GM18502 (cell line): ENCODE measurements at regions not wholly inside any gene's neighbourhood (a gene's known extent, or its start where the extent isn't known, plus 50 kb on each side); places are given as distances from the start of the nearest gene placed in this dataset.

ENCODE experiments used
- ATAC-seq: cut with Tn5 transposase; IDR thresholded peaks from one replicate; pipeline ENCODE4 v1.9.1; 2021; ENCODE audit warnings: mild to moderate bottlenecking; ENCODE audit not compliant: unreplicated experiment, poor library complexity

DNA sequence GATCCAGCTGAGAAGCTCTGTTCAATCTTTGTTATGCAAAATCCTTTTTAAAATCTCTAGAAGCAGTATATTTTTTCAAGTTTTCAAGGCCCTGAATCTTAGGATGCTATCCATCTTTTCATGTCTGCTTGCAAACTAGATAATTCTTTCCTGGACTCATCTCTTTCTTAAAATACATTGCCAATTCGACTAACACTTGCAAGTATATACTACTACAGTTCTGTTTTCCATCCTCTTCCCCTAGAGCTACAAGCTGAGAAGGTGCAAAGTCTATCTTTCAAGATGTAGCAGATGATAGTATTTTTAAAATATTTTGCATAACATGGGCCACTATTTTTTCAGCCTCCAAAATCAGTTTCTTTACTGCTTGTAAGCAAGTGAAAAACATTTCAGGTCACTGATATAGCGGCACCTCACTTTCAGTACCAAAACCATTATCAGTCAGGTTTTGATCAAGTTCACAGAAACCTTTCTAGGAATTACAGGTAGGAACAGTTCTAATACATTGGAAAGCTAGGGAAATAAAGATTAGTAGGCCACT lies 196.4 kb upstream of the CDH20 start:
- ATAC-seq, result no peak

DNA sequence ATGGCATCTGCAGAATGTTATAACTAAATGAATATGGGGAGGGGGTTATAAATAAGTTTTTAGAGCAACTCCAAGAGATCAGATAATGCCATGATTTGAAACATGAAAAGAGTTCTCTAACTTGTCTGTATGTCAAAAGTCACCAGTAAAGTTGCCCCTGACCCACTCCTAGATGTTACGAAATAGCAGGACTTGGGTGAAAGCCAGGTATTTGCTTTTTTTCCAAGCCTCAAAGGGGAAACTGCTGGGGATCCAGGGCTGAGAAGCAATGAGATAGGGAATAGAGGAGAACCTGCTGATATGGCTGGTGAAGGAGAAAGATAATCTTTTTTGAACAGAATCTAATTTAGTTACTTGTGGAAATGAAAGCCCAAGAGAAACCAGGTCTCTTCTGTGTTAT lies 191.5 kb upstream of the CDH20 start:
- no peak for ATAC-seq

DNA sequence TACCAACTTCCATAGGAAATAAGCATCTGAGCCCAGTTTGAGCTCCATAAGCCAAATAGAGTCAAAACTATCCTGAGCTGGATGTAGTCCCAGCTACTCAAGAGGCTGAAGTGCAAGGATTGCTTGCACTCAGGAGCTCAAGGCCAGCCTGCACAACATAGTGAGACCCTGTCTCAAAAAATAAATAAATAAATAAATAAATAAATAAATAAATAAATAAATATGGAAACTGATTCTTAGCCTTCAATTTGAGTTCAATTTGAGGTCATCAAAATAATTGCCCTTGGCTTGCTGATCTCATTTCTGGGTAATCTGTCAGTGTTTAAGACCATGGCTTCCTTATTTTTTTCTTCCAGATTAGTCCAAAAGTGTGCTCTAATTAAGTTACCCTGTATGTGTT lies 184.9 kb upstream of the CDH20 start:
- no peak for ATAC-seq

DNA sequence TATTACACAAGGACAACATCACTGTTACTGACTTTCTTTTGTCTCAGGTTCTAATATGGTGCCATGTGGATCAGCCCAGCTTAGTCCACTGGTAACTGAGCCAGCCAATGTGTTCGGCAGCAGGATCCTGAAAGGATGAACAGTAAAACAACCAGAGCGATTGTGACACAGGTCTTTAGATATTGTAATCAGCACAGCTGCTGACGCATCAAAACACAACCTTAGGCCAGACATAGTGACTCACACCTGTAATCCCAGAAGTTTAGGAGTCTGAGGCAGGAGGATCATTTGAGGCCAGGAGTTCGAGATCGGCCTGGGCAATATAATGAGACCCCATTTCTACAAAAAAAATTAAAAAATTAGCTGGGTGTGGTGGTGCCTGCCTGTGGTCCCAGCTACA lies 183.4 kb upstream of the CDH20 start:
- no peak for ATAC-seq

DNA sequence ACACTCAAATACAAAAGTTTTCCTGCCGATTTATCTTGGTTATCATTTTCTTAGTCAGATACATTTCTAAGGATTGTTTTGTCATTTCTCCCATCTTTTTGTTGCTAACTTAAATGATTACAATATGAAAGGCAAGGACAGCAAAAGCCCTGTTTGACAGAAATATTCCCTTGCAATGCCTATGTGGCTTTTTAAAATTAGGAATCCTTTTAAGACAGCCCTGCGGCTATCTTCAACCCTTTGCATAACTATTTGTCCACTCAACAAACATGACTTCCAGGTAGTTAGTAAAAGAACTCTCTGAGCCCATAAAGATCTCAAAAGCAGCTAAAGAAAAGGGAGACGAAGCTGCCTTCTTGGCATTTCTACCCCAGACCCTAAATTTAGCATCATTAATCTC lies 179.7 kb upstream of the CDH20 start:
- ATAC-seq, result no peak

DNA sequence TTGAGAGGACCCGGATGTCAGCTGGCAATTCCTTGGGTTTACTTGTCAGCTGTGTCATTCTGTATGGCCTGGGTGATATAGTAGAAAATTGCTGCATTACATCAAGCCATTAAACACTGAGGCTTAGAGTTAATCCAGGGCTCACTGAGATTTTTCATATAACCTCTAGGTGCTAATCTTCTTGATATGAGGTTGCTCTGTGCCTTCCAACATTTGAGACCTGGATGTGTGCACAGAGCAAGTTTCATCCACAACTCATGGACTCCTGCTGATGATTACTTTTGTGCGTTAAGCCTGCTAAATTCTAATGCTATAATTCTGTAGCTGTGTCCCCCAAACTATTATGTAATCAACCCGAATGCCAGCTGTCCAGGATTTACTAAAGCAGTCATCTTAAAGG lies 178.4 kb upstream of the CDH20 start:
- no peak for ATAC-seq

DNA sequence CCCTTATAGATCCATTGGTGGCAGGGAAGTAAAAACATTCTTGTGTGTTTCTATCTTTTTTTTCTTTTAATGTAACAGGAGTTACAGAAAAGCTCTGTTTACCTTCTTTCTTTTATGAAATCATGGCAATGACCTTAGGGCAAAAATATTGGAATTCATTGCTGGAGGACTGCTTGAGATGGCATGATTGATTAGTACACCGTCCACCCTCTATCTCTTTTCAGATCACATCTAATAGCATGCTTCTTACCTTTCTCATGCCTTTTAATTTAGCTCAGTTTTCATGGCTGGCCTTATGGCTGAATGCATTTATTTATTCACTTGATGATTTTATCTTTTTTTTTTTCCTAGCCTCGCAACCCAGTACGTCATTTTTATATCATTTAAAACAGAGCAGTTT lies 177.6 kb upstream of the CDH20 start:
- no peak for ATAC-seq

DNA sequence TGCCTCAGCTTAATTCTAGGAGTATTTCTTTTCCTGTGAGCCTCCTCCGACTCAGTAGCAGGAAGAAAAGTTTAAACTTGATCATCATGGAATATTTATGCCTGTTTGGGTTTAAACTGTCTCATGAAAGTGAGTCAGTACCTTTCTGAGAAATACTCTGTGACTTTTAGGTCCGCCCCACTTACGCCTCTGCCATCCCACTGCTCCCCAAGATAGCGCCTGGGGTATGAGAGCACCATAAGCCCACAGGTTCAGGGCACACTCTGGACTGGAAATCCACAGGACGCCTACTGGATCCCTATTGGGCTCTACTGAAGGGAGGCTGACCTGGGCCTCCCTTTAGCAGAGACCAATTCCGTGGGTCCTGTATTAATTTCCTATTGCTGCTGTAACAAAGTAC lies 175.8 kb upstream of the CDH20 start:
- no peak for ATAC-seq

DNA sequence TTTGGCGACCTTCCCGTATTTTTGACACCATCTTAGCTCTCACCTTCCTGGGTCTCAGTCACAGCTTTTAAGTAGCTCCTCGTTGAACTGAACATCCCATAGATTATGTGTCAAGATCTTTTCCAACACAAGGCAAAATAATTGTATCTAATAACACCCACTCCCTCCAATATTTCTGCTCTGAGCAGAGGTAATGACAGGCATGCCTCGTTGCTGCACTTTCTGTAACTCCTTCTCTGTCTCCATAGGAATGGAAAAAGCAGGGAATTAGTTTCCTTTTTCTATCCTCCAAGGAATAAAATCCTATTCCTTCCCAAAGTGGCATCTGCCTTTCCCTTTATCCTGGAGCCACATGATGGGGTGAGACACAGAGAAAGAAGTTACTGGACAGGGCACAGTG lies 174.0 kb upstream of the CDH20 start:
- ATAC-seq, result no peak

DNA sequence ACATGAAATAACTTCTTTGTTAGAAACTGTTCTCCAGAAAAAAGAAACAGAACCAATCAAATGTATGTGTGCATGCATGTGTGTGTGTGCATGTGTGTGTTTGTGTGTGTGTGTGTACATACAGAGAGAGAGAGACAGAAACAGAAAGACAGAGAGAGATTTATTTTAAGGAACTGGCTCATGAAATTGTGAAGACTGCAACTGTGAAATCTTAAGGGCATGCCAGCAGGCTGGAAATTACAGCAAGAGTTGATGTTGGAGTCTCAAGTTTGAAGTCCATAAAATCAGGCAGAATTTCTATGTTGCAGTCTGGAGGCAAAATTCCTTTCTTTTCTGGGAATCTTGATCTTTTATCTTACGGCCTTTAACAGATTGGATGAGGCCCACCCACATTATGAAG lies 168.9 kb upstream of the CDH20 start:
- no peak for ATAC-seq

DNA sequence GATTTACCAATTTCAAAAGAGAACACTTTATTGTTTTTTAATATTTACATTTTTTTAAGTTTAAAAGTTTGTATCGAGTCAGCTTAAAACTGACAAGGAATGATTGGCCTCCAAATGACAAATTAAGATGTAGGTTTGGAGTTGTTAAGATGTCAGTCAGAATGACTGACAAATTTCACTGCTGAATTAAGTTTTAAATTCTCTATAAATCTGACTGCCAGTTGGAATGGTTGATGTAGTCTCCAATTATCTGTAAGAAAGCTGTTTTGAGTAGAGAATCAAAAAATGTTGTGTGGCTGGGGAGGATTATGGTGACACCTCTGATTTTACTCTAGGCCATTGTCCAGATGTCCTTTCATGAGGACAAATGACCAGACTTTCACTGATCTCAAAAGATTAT lies 165.3 kb upstream of the CDH20 start:
- ATAC-seq, result no peak

DNA sequence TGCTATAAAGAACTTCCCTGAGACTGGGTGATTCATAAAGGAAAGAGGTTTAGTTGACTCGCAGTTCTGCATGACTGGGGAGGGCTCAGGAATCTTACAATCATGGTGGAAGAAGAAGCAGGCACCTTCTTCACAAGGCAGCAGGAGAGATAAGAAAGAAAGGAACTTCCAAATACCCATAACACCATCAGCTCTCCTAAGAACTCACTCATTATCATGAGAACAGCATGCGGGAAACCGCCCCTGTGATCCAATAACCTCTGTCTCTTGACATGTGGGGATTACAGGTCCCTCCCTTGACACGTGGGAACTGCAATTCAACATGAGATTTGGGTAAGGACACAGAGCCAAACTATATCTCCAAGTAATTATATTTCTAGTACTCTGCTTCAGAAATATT lies 163.8 kb upstream of the CDH20 start:
- ATAC-seq, result no peak

DNA sequence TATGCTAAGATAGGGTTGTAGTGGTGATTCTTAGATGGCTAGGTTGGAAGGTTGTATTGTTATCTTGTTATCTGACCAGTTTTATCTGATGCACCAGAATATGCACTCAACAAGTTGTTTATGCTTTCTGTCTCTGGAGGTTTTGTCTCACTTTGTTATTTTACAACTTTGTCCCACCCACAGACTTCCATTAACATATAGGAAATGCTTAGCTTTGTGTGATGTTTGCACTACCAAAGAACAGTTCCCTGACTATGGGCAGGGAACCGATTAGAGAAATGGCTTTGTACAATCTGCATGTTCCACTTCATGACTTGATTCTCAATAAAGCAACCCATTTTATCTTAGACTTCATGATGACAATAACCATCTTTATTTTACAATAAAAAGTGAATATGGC lies 160.6 kb upstream of the CDH20 start:
- no peak for ATAC-seq

DNA sequence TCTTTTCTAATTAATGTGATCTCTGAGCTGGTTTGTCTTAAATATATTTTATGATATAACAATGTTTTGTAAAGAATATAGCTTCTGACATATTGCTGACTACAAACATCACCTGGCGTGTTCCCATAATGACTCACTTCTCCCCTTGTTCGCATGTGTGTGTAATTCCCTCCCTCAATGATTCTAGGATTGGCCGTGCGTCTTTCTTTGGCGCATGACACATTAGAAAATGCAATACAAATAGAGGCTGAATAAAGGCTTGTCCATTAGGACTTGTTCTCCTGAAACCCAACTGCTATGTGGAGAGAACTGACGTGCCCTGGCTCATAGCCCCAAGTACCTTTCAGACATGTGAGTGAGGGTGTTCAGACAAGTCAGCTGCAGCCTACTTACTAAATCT lies 159.7 kb upstream of the CDH20 start:
- ATAC-seq, result no peak

DNA sequence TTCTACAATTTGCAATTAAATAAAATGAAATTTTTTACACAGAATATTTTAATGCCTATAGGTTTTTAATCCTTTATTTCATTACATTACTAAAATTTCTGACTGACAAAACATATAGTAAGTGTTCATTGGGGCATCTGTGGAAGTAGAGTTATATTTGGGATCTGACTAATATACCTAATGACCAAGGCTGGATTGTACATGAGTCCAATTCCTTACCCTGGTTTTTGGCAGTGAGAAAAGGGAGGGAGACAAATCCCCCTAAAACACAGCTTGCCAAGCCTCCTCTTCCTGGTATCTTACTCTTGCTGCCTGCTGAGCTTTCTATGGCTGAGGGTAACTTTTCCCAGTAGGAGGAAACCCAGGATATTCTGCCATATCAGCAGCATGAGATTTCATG lies 149.4 kb upstream of the CDH20 start:
- ATAC-seq, result no peak

DNA sequence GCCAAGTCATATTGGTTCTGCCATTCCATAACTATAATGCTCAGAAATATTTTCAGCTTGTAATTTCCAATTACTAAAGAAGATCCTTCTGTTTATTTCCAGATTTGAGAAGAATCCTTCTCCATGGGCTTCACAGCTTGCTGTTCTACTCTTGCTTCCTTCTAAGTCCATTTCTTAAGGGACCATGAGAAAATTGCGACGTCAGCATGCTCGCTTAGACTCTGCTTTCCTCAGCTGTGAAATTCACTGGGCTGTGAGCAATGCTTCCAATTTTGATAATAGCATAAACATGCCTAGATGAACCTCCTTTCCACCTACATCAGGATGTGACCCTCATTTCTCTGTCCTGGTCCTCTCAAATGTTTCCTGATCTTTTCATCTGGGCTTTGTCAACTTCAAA lies 145.3 kb upstream of the CDH20 start:
- no peak for ATAC-seq

DNA sequence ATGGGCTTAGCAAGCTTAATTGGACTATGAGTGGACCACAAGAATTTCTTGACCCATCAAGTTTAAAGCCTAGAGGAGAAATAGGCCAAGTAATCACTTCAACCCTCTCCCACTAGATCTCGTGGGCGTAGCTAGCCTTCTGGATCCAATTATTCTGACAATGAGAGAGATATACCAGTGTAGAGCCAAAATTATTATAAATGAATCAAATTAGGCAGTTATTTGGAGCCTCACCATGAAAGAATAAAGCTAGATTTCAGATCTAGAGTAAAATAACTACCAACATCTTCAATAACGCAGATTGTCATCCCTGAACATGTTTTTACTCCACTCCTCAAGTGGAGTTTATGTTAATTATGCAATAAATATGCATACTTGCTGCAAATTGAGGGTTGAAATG lies 143.9 kb upstream of the CDH20 start:
- no peak for ATAC-seq

DNA sequence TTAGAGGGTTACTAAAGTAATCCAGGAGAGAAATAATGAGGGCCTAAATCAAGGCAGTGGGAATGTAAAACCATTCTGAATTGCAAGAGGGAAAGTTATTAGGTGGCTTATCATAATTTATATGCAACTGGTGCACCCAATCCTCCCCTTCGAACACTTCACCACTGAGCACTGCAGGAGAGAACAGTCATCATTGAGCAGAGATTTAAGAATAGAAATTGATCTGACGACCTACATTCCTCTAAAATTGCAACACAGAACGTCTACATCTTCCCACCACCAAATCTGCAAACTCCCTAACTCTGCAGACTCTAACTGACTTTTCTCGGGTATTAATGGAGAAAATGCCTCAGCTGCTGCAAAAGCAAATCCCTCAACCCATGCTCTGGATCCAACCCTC lies 138.5 kb upstream of the CDH20 start:
- no peak for ATAC-seq

DNA sequence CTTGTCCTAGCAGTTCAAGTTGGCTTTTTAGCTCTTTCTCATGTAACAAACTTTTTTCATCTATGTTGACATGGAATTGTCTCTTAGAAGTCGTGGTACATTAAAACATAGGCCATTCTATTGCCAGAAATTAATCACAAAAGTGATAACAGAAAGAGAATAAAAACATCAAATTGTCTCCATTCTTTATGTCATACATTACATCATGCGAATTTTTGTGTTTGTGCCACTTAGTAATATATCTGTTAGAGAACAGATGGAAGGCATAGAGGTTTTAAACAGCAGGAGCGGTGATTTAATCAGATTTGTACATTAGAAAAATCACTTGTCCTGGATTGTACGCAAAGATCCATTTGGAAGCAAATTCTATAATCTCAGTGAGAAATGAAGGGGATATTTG lies 136.5 kb upstream of the CDH20 start:
- no peak for ATAC-seq

DNA sequence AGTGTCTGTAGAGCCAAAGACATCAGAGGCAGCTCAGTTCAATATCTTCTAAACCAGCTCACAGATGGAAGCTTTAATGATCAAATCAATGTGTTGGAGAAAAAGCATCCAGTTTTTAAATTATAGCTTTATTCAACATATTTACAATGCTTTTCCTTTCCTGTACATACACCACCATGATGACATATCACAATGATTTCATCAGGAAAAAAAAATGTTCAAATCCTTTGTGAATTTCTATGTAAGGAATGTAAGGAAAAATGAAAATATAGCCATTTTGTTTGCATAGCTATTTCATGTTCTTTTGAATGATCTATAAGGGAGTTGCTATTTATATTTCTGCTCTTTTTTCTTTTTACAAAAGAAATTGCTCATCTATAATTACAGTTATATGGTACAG lies 134.7 kb upstream of the CDH20 start:
- no peak for ATAC-seq

DNA sequence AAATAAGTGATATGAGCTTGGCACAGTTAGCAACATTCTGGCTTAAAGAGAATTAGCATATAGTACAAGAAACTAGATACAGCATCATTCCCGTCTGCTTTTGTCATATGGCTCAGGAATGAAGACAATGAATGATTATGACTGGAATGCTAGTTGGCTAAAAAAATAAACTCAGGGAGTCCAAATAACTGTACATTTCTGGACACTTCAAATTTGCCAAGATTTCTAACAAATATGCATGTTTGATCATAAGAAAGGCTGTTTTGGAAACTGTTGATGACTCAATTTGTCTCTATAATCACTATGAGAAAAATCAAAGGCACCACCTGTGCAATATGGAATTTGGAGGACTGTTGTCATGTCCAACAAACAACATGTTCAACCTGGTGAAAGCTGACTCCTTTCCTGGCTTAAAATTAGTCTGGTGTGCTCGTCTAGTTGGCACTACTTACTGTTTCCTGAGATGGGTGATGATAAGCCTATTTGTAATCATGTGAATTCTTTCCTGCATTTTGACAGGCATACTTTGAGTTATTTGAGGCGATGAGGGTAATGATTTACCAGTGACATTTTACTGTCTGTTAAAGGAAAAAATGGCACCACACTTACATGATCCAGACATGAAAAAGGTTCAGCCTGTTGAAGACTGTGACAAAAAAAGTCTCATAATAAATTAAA lies 133.9 kb upstream of the CDH20 start:
- no peak for ATAC-seq

DNA sequence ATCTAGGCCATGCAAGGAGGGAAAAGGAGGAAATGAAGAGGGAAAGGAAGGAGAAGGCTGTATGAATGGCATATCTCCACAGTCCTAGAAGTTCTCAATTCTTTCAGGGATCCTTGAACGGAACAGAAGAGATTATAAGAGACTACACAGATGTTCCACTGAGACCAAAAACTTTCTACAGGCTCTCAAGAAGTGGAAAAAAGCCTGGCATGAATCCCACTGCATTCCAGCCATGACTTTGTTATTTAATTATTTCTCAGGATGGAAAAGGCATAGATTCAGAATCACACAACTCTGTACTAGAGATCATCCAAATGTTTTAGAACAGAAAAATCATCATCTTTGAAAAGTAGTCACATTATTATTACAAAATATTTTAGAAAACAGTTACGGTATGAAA lies 131.7 kb upstream of the CDH20 start:
- no peak for ATAC-seq

DNA sequence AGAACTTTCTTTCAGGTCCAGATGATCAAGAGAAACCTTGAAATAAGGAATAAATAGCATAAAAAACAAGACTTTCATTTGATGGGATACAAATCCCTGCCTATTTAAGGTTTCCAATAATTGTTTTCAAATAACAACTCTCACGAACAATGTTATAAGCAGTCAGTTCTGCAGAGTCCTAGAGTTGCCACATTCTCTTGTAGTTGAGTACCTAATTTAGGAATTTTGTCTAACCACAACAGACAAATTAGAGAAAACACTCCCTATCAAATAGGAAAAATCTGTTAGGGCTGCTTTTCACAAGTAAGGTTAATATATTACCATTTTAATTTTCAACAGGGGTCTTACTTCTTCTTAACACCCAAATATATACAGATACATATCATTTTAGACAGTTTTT lies 130.1 kb upstream of the CDH20 start:
- no peak for ATAC-seq
